SKM-1 treated with dmso at 0.1 percent for 144 hours (cell line): ENCODE measurements at regions not wholly inside any gene's neighbourhood (a gene's known extent, or its start where the extent isn't known, plus 50 kb on each side); places are given as distances from the start of the nearest gene placed in this dataset.

ENCODE experiments used
- DNase-seq: peaks from one replicate; lab custom pipeline; 2025; ENCODE audit not compliant: unreplicated experiment; lab: John Stamatoyannopoulos, UW

GRCh38 chr12:24020397-24021163, 71.1 kb upstream of the SOX5 start:
- no peak for DNase-seq

- DNase-seq, result no peak
These were observed 66.3 kb upstream of the SOX5 start for GRCh38 chr12:24015833-24016160.

- DNase-seq, result no peak
These were observed 65.7 kb upstream of the SOX5 start for GRCh38 chr12:24014915-24015832.

GRCh38 chr12:24014240-24014639, 64.8 kb upstream of the SOX5 start:
- DNase-seq, result no peak

DNA sequence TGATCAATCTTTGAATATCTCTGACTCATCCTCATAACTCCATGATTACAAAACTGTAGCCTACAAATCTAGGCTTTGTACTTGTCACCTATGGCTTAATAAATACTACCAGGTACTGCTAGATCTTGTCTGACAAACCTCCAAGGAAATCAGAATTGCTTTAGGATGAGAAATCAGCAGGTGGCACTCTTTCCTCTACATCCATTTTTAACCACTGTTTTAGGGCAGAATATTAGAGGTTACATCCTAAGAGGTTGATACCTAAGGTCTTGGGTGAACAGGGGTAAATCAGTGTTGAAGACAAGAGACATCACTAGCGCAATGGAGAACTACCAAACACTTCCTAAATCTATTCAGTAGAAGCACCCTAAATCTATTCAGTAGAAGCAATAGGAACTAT, 63.1 kb upstream of the SOX5 start:
- no peak for DNase-seq

- DNase-seq, result no peak
These were observed 62.5 kb upstream of the SOX5 start for GRCh38 chr12:24011927-24012507.

DNA sequence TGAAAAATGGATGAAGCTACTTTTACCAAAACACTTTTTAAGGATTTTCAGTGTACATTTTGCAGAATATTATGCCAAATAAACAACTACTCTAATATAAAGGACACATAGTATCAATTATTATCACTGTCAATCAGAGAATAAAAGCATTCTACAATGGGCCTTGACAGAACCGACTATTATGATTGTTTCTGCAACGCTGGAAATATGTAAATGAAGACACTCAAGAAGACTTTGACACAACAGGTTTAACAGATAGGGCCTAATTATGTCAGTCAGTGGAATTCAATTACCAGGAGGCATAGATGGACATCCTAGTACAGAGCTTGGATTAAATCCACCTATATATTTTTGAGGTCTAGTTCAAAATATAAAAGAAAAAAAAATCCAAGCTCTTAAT, 58.7 kb upstream of the SOX5 start:
- no peak for DNase-seq
